CD4-positive, alpha-beta T cell treated with Interleukin-6 at 100 ng/mL for 8 hours (primary cell): ENCODE measurements at regions not wholly inside any gene's neighbourhood (a gene's known extent, or its start where the extent isn't known, plus 50 kb on each side); places are given as distances from the start of the nearest gene placed in this dataset.

Experiments
- DNase-seq: peaks from one replicate; pipeline ENCODE4 v3.0.0-alpha.2; 2020; ENCODE audit warnings: mixed read lengths, low spot score

GRCh38 chr2:239670463-239671120 lies 269.8 kb upstream of the HDAC4 start:
- DNase-seq = no peak

GRCh38 chr2:239669899-239670460 lies 269.2 kb upstream of the HDAC4 start:
- DNase-seq = no peak

GRCh38 chr2:239669181-239669898 lies 268.5 kb upstream of the HDAC4 start:
- DNase-seq = no peak

- no peak for DNase-seq
Measured at GRCh38 chr2:239668651-239669050, 267.8 kb upstream of the HDAC4 start.

- no peak for DNase-seq
Measured at GRCh38 chr2:239668042-239668441, 267.2 kb upstream of the HDAC4 start.

- DNase-seq = no peak
Measured at GRCh38 chr2:239667431-239667985, 266.7 kb upstream of the HDAC4 start.

GRCh38 chr2:239666855-239667376 lies 266.1 kb upstream of the HDAC4 start:
- DNase-seq = no peak

GRCh38 chr2:239666053-239666854 lies 265.4 kb upstream of the HDAC4 start:
- DNase-seq = no peak

GRCh38 chr2:239664216-239664810 lies 263.5 kb upstream of the HDAC4 start:
- no peak for DNase-seq

GRCh38 chr2:239663364-239663924 lies 262.6 kb upstream of the HDAC4 start:
- no peak for DNase-seq

GRCh38 chr2:239662413-239663120 lies 261.7 kb upstream of the HDAC4 start:
- no peak for DNase-seq

- DNase-seq = no peak
Measured at GRCh38 chr2:239661334-239662312, 260.8 kb upstream of the HDAC4 start.

GRCh38 chr2:239660390-239661230 lies 259.8 kb upstream of the HDAC4 start:
- no peak for DNase-seq

- DNase-seq = no peak
Measured at GRCh38 chr2:239657992-239658391, 257.2 kb upstream of the HDAC4 start.

GRCh38 chr2:239657236-239657635 lies 256.4 kb upstream of the HDAC4 start:
- no peak for DNase-seq

- no peak for DNase-seq
Measured at GRCh38 chr2:239654266-239654665, 253.4 kb upstream of the HDAC4 start.

- no peak for DNase-seq
Measured at GRCh38 chr2:239651859-239652258, 251.0 kb upstream of the HDAC4 start.

- DNase-seq = no peak
Measured at GRCh38 chr2:239650674-239651073, 249.9 kb upstream of the HDAC4 start.
